ENCODE measurements at regions not wholly inside any gene's neighbourhood (a gene's known extent, or its start where the extent isn't known, plus 50 kb on each side); places are given as distances from the start of the nearest gene placed in this dataset.

DNA sequence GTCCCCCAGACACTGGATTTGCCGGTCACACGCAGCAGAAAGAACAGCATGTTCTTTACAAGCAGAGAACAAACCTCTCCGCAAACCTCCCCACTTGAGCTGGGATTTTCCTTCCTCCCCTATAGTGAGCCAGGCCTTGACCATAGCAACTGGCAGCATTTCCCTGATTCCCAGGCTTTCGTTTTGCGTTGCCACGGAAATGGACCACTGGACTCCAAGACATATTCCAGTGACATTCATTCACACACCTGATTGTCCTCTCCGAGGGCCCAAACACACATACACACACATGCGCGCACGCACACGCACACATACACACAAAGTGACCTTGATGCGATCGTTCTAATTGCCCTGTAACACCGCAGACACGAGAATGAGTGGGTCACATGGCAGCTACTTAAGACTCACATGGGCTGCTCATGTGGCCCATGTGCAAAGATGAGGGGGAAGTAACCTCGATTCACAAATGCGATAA is 80.9 kb upstream of the CPEB4 start:
- no peak for TF ChIP-seq GATA2 (IDR thresholded peaks at IDR 0.05; ENCODE audit: low read depth, low read length)
- no peak for TF ChIP-seq GATA3 (IDR thresholded peaks at IDR 0.05; ENCODE audit: low read depth, low read length)
